Fibroblast of the aortic adventitia (primary cell): ENCODE measurements at regions not wholly inside any gene's neighbourhood (a gene's known extent, or its start where the extent isn't known, plus 50 kb on each side); places are given as distances from the start of the nearest gene placed in this dataset.
"Not testable (repeated sequence)": the region's sequence is repeated elsewhere in the genome, so short reads cannot be mapped to it uniquely, and the experiment has no call there.

ENCODE experiments used
- DNase-seq: peaks from one replicate; pipeline ENCODE4 v3.0.0-alpha.2; 2010; ENCODE audit warnings: low read depth
- H3K4me3 ChIP-seq: 2 replicates; pipeline ENCODE4 v1.5.1; 2011; ENCODE audit warnings: low read depth, mild to moderate bottlenecking, control low read depth, low read length, moderate library complexity
- TF ChIP-seq, protein P1 (sequence below): IDR thresholded peaks from 2 replicates; pipeline ENCODE4 v1.5.1; 2011; ENCODE audit warnings: mild to moderate bottlenecking, low read length, control low read depth, inconsistent platforms; ENCODE audit not compliant: insufficient read depth

DNA sequence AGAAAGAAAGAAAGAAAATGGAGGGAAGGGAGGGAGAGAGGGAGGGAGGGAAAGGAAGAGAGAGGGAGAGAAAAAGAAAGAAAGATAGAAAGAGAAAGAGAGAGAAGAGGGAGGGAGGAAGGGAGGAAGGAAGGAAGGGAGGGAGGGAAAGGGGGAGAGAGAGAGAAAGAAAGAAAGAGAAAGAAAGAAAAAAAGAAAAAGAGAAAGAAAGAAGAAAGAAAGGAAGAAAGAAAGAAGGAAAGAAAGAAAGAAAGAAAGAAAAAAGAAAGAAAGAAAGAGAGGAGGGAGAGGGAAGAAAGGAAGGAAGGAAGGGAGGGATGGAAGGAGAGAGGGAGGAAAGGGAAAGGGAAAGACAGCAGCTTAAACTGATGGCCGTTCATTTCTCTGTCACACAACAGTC, 457.5 kb downstream of the PDZRN4 start:
- no peak overlapping the region for H3K4me3 ChIP-seq
- TF ChIP-seq, protein P1, sequence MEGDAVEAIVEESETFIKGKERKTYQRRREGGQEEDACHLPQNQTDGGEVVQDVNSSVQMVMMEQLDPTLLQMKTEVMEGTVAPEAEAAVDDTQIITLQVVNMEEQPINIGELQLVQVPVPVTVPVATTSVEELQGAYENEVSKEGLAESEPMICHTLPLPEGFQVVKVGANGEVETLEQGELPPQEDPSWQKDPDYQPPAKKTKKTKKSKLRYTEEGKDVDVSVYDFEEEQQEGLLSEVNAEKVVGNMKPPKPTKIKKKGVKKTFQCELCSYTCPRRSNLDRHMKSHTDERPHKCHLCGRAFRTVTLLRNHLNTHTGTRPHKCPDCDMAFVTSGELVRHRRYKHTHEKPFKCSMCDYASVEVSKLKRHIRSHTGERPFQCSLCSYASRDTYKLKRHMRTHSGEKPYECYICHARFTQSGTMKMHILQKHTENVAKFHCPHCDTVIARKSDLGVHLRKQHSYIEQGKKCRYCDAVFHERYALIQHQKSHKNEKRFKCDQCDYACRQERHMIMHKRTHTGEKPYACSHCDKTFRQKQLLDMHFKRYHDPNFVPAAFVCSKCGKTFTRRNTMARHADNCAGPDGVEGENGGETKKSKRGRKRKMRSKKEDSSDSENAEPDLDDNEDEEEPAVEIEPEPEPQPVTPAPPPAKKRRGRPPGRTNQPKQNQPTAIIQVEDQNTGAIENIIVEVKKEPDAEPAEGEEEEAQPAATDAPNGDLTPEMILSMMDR: no peak
- no peak for DNase-seq

DNA sequence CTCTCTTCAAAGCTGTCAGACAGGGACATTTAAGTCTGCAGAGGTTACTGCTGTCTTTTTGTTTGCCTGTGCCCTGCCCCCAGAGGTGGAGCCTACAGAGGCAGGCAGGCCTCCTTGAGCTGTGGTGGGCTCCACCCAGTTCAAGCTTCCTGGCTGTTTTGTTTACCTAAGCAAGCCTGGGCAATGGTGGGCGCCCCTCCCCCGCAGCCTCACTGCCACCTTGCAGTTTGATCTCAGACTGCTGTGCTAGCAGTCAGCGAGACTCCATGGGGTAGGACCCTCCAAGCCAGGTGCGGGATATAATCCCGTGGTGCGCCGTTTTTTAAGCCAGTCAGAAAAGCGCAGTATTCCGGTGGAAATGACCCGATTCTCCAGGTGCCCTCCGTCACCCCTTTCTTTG, 454.7 kb downstream of the PDZRN4 start:
- H3K4me3 ChIP-seq, DNase-seq: not testable (repeated sequence)

DNA sequence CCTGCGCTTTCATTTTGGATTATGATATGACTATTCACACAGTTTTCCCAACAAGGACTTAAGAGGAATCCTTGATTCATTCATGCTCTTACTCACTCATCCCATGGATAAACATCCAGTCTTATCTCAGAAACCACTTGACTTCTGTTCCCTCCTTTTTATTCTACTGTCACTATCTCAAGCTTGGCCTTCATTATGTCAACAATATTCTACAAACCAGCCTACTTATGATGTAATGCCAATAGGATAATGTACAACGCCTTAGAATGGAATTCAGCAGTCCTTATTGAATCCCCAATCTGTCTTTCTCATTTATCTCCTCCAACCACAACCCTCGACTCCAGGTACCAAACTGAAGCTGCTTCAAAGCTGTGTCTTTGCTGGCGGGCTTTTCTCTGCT, 448.5 kb downstream of the PDZRN4 start:
- DNase-seq: no peak
- no peak overlapping the region for H3K4me3 ChIP-seq
- TF ChIP-seq, protein P1: no peak

DNA sequence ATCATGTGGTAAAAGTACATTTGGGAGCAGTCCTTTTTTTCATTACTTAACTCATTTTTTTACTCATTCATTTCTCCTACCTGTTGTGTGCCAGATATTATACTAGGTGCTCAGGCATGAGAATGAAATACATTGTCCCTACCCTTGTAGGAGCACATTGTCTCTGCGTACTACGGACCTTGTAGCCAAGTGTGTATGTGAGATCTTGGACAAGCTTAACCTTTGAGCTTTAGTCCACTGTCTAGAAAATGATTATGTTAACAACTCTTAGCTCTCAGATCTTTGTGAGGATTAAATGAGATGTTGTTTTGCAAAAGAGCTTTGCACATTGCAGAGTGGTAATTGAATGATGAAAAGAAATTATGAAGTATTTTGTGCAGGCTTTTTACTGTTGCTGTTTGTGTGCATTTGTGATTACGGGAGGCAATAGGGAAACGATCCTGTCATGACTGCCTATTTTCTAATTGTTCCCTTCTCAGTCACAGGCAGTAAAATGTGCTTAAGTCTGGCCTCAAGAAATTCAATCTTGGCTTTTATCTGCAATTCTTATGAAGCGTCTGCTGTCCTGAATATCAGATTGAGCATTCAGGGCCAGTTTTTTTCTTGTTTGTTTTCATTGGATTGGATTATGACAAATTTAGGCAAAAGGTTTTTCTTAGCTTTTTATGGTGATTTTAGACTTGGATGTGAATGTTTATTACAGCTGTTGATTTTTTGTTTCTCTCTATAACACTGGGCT, 447.7 kb downstream of the PDZRN4 start:
- DNase-seq: no peak
- H3K4me3 ChIP-seq: no peak overlapping the region
- TF ChIP-seq, protein P1: no peak

DNA sequence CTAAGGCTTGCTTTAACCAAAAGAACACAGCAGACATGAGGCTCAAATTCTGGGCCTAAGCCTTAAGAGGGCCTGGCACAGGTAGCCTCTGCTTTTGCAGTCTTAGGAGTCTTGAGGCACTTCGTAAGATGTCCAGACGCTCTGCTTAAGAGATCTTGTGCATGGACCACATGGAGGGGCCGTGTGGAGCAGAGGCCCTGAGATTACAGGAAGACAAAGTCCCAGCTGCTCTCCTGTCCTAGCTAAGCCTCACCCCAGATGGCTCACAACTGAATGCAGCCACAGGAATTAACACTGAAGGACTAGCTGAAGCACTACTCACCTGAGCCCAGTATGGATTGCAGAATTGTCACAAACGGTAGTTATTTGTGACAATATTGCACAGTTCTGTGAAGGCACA, 446.0 kb downstream of the PDZRN4 start:
- H3K4me3 ChIP-seq: no peak overlapping the region
- TF ChIP-seq, protein P1: no peak
- DNase-seq: no peak

DNA sequence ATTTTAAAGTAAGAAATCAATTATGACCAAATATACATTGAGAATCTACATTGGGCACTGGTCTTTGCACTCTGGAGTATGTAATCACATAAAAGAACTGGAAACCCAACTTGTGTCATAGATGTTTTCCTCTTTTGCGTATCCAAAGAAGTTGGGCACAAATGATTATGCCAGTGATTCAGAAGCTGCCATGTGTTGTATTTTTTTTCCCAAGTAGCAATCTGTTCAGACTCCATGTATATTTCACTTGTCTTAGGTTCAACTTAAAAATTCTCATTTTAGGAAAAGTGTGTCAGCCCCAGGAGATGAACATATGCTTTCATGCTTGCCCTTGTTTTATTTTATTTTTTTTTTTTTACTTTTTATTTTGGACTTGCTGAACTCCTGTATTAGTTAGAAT, 441.5 kb downstream of the PDZRN4 start:
- no peak for DNase-seq
- TF ChIP-seq, protein P1: no peak

DNA sequence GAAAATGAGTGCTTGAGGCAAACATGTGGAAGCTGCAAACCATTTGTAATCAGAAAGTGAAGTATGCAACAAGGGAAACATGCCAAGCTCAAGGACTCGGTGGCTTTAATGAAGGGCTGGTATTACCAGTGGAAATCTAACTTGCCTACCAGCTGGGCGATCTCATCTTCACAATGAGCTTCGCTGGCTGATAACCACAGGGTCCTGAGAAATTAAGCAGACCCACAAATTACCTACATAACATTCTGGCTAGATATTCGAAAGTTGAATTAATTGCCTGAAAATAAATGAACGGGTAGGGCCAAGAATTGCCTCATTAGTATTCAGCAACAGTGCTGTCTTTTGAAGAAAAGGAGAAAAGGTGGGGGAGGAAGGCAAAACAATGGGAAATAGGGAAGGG, 439.4 kb downstream of the PDZRN4 start:
- no peak for DNase-seq
- H3K4me3 ChIP-seq: no peak overlapping the region
- TF ChIP-seq, protein P1: no peak

More for the DNA sequence above, 441.5 kb downstream of the PDZRN4 start:
- no peak overlapping the region for H3K4me3 ChIP-seq
